NCI-H128 (cell line): ENCODE measurements at regions not wholly inside any gene's neighbourhood (a gene's known extent, or its start where the extent isn't known, plus 50 kb on each side); places are given as distances from the start of the nearest gene placed in this dataset.
A peak's percentile ranks its signal among the peaks of the same experiment; 100 is the strongest.
"Not testable (repeated sequence)": the region's sequence is repeated elsewhere in the genome, so short reads cannot be mapped to it uniquely, and the experiment has no call there.

Experiments
- DNase-seq: peaks from one replicate; lab custom pipeline; 2025; ENCODE audit not compliant: unreplicated experiment; lab: John Stamatoyannopoulos, UW

DNA sequence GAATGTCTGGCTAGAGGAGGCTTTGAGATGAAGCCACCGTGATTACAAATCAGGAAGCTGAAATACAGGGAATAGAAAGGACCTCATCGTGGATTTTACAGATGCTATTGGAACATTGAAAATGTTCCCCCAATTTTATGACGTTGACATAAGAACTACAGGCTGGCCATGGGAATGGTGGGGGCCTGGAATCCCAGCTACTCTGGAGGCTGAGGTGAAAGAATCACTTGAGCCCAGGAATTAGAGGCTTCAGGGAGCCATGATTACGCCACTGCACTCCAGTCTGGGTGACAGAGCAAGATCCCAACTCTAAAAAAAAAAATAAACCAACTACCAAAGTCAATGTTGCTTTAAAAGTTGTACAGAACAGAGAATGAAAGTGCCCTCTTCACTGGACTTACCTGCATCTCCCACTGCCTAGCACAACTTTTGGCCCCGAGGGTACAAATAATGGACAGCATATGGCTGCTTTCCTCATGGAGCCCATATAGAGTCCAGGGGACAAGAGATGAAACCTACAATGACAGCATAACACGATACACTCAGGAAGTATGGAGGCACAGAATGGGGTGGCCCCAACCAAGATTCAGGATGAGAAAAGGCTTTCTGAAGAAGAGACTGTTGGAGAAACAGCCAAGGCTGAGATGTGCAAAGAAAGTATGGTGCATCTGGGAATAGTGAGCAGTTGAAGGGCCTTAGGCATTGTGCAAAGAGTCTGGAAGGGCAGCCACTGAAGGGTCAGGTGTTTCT, 254.8 kb downstream of the MYCN start:
- no peak for DNase-seq

DNA sequence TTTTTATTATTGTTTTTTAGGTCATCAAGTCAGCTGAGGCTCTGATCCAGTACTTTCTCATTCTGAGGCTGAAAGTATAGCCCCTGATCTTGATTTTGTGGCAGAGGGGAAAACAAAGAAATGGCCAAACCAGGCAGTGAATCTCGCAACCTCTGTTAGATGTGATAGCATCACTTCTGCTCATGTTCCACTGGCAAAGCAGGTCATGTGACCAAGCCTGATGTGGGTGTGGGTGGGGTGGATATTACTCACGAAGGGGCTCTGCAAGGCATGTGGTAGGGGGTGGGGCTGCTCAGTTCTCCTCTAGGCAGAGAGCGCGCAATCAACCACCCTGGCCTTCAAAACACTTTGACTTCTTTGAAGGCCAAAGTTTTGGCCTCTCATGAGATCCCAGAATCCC, 254.2 kb downstream of the MYCN start:
- no peak for DNase-seq

DNA sequence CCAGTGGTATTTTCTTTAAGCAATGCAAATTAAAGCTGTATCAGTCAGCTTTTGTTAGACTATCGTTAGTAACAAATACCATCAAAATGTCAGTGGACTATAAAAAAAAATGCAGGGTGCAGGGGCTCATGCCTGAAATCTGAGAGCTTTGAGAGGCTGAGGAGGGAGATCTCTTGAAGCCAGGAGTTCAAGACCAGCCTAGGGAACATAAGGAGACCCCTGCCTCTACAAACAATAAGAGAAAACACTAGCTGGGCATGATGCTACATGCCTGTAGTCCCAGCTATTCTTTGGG, 253.7 kb downstream of the MYCN start:
- no peak for DNase-seq

DNA sequence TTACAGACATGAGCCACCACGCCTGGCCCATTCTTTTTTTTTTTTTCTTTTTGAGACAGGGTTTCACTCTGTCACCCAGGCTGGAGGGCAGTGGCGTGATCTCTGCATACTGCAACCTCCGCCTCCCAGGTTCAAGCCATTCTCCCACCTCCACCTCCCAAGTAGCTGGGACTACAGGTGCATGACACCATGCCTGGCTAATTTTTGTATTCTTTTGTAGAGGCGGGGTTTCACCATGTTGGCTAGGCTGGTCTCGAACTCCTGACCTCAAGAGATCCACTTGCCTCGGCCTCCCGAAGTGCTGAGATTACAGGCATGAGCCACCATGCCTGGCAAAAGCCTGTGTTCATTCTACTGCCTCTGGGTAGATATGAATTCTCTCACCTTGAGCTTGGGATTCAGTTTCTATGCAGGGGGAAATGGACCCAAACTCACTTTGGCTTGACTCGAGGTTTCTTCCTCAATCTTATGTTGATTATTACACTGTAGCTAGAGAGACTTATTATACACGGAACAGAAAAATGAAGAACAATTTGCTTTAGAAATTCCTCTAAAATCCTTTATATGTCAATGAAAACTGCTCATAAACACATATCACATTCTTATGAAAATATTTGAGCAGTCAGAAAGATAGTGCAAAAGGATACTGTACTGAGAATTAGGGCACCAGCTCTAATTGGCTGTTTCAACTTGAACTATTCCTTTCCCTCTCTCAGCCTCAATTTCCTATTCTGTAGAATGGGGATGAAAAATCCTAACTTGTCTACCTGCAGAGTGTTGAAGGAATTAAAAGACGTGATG, 252.3 kb downstream of the MYCN start:
- DNase-seq, result no peak

DNA sequence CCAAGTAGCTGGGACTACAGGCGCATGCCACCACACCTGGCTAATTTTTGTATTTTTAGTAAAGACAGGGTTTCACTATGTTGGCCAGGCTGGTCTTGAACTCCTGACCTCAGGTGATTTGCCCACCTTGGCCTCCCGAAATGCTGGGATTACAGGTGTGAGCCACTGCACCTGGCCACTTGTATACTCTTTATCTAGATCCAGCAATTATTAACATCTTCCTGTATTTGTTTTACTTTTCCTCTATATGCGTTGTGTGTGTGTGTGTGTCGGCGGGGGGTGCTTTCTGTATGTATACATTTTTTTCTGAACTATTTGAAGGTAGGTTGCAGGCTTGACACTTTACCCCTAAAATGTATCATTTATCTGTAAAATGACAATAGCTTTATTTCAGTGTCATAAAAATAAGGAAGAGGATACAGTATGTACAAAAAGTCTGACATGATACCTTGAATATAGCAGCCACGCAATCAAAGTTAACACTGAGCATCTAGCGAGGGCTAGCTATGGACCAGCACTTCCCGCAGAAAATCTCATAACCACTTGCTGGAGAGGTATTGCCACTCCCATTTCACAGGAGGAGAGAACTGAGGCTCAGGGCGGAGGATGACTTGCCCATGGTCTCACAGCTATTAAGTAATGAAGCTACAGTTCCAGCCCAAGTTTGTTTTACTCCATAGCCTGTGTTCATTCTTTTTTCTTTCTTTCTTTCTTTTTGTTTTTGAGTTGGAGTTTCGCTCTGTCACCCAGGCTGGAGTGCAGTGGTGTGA, 251.3 kb downstream of the MYCN start:
- DNase-seq, result no peak

DNA sequence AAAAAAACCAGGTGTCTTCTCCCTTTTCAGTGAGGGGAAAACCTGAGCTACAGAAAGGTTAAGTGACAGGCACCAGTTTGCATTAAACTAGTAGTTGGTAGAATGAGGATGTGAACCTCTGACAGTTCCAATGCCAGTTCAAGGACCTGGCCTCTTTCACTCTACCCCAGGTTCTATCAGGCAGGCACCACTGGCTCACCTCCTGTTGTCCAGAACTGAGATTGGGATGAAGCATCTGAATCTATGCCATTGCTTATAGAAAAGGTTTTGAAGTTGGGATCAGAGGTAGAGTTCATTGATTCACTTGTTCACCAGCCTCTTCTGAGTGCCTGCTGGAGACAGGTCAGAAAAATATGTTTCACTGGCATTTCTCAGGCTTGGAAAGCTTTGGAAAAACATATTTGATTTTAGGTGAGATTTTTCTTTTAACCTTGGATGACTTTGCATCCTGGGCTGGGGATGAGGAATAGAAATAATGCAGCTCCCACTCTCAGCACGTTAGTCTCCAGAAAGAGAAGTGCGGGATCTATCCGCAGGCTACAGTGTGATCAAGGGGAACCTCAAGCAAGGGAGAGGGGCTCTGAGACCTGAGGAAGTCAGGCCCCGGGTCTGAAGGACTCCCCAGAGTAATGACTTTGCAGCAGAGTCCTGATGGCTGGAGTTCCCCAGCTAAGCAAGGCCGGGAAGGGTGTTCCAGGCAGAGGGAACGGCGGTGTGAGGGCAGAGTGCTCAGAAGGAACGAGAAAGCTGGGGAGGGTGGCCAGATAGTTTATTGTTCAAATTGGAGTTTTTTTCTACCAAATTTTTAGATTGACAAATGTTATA, 250.3 kb downstream of the MYCN start:
- no peak for DNase-seq

DNA sequence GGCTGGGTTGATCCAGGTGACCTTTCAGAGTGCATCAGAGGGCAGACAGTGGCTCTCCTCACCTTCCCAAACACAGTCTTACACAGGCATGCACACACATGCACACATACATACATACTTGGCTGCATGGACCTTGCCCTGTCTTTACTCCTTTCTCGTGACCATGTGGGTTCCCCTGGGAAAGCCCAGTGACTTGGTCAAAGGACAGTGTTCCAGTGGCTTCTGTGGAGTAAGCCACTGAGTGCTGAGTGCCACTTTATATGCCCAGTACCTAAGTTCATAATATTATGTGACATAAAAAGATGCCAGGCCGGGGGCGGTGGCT, 249.4 kb downstream of the MYCN start:
- no peak for DNase-seq

DNA sequence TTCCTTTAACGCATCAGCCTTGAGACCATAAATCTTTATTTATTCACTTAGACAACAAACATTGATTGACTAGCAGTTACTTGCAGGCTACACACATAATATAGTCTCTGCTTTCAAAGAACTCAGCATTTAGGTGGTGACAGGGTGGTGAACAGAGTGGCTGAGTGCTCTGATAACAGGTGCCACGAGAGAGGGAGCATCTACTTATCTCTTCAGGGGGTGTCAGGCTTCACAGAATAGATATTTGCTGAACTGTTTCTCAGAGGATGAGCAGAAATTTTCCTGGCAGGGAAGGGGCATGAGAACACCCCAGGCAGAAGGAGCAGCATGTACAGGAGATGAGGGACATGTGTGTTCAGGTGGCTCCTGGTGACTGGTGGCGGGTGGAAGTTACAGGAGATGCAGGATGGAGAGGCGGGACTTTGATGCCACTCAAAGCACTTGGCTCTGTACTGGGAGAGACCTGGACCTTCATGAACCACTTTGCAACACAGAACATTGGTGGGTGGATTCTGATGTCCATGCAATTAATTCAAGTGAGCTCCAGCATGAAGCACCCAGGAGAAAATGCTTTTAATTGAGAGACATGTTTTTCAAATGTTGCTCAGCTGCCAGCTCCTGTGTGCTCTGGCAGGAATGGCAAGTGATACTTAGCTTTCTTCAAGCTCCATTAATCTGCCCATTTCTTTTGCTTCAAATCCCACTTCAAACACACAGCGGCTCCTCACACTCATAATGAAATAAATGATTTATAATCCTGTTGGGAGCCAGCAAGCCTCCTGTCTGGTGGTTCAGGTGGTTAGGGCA, 248.9 kb downstream of the MYCN start:
- DNase-seq, result peak; percentile 54

DNA sequence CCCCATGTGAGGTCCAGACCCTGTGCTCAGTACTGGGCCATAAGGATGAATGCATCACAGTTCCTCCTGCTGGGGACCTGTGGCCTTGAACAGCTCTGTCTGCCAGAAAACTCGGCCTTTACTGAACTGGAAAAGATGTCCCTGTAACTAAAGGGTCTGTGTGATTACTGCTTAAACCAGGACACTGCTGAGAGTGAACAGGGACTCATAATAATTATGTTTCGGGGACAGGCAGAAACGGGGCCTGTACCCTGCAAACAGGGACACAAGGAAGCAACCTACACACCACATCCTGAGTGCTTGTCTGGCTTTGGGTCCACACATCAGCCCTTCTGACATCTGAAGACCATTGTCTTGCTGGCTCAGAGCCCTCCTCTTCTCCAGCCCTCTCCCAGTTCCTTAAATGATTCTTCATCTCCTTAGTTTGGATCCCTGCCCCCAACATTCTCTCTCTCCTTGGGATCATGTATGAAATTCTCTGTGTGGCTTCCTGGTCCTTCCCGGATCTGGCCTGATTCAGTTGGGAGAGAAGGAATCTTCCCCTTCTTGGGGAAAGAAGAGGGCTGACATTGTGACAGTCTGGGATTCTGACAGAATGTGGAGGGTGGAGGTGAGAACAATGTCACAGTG, 248.0 kb downstream of the MYCN start:
- DNase-seq, result no peak

DNA sequence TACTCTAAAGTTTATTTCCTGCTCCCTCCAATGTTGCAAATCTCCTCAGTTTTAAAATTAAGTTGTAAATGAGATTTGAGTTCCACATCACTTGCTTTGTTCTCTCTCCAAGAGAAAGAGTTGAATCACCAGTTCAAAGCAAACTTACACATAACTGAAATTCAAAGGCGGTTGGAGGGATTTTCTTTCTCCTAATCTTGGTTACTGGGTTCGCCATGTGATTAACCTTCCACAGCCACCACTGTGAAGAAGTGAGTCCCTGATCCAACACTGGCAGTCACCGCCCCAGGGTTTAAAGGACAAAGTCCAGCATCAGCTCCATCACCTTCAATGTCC, 247.1 kb downstream of the MYCN start:
- no peak for DNase-seq

DNA sequence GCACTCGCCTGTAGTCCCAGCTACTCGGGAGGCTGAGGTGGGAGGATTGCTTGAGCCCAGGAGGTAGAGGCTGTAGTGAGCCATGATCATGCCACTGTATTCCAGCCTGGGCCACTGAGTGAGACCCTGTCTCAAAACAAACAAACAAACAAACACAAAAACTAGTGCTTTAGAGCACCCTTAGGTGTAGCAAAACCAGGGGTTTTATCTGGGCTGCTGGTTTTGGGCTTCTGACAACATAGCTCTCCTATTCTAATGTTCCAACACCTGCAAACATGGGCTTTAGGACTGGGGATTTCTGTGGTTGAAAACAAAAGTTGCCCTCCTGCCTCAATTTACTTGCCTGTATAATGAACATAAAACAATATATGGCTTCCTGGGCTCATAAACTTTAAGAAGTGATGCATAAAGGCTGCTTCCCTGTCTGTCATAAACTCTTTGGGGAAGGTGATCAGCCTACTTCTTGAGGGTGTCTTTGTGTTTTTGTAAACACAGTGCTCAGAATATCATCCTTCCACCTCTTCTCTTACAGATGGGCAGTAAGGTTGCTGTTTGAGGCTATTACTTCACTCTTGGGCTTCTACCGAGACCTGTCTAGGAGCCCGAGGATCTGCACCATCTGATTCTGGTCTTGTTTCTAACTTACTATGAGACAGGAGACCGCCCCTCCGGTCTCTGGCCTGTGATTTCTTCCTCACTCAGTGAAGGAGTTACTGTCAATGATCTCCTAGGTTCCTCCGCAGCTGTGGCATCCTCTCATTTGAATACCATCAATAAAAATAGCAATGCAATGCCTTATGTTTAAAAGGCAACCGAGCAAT, 246.5 kb downstream of the MYCN start:
- DNase-seq, result no peak

DNA sequence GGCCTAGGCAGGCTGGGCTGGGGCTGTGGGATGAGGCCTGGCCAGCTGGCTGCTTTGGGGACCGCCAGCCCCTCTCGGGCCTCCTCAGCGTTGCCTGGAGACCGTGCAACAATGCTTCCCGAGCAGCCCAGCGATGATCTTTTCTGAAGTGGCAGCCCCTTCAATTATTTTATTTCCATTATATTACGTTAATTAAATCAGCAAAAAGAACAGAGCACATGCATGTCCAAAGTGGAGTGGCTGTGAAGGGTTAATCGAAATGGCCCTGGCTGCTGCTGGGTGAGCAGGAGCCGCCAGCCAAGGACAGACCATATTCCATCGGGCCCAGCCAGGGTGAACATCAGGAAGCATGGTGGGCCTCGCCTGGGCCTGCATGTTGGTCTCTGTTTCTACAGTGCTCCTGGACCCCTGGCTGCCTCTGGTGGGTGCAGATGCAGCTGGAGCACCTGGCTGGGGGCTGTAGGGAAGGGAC, 245.5 kb downstream of the MYCN start:
- no peak for DNase-seq

DNA sequence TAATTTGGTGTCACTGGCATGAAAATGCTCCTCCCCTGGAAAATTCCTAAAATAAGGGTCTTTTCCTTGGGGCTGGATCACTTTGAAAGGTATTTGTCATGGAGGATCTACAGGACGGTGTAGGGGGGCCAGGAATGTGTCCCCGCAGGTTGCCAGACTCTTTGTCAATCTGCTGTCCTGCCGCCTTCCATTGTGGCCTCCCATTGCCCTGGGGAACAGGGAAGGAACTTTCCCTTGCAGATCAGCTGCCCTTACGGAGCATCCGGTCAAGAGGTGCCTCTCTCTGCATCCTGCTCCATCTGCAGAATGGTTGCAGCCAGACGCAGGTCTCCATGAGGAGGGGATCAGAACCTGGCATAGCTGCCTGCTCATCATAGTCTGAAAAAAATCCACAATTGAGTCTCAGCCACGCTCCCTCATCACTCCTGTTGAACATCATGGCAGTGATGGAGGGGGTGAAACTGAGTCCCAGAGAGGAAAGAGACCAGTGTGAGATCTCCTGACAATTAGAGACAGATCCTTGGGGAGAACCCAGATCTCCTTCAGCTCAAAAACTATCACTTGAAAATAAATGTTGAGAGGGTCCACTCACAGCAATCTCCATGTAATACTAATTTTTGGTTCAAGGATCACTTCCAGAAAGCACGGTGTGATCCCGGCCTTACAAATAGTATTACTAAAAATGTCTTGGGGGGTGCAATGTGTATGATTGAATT, 244.8 kb downstream of the MYCN start:
- no peak for DNase-seq

DNA sequence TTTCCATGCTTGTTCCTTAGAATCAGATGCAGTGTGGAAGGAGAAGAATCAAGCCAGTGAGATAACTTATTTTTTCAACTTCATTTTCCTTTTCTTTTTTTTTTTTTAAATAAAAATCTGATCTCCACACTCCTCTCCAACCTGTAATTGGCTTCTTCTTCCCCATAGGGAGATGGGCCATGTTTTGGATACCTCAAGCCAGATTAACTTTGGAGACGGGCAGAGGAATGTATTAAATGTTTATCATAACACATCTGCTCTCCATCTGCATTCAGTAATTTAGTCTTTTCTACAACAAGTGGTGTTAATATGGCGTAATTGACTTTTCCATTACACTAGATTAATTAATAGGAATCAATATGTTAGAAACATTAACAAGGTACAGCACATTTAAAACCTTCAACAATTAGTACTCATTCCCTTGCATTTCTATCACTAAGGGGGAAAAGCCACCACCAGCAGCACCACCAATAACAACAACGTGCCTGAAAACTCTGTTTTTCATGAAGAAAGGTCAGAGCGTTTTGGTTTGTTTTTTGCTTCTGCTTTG, 244.1 kb downstream of the MYCN start:
- no peak for DNase-seq

DNA sequence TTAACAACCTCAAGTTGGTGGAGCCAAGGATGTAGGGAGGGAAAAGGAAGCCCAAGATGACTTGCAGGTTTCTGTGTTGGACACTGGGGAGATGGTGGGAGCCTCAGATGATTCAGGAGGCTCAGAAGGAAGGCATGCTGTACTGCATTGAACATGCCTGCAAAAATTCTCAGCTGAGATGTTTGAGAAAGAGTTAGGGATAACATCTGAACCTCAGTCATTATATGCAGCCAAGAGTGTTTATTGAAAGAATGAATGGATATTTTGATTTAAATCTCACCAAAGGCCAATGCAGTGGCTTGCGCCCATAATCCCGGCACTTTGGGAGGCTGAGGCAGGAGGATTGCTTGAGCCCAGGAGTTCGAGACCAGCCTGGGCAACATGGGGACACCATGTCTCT, 243.0 kb downstream of the MYCN start:
- no peak for DNase-seq

DNA sequence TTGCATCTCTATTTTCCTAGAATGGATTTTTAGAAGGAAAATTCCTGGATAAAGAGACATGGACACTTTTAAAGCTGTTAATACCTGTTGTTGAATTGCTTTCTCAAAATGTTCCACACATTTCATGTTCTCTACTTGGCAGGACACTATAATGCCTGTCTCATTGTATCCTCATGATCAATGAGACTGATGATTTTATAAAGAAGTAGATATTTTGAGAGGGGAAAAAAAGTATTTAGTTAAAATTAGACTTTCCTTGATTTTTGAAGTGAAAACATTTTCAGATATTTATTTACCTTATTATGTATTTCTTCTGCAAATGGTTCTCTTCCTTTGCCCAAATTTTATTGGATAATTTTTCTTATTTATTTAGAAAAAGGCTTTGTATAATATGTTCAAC, 242.5 kb downstream of the MYCN start:
- DNase-seq, result no peak

DNA sequence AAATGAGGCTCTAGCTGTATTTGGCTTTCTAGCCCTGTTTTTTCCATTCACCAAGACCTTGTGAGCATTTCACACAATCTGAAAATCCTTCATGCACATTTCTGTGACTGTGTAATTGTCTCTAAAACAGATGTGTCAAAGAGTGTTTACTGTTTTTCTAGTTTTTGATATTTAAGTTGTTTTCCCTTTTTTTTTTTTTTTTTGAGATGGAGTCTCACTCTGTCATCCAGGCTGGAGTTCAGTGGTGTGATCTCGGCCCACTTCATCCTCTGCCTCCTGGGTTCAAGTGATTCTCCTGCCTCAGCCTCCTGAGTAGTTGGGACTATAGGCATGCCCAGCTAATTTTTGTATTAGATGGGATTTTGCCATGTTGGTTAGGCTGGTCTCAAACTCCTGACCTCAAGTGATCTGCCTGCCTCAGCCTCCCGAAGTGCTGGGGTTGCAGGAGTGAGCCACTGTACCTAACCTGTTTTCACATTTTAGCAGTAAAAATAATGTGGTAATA, 242.0 kb downstream of the MYCN start:
- DNase-seq, result not testable (repeated sequence)

DNA sequence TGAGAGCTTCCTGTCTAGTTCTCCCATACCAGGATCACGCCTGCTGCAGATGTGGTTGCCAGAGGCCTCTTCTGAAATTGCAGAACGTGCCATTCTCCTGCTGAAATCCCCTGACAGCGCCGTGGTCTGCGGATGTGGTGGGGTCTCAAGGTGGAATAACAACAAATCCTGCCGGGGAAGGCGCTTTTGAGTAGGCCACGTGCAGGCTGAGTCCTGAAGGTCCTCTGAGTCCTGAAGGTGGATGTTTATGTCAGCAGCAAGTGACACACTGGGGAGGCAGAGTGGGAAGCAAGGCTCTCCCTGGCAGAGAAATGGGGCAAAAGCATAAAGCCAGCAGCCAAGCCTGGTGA, 241.4 kb downstream of the MYCN start:
- no peak for DNase-seq
